Ureter (tissue), 1 donor: ENCODE measurements at regions not wholly inside any gene's neighbourhood (a gene's known extent, or its start where the extent isn't known, plus 50 kb on each side); places are given as distances from the start of the nearest gene placed in this dataset.

Experiments used
- DNase-seq: peaks from one replicate; pipeline ENCODE4 v3.0.0-alpha.2; 2020; ENCODE audit warnings: low spot score
- donor health status: DM: yes; HTN: yes; CAD: no.

GRCh38 chr6:81694855-81695254 lies 57.6 kb downstream of the TENT5A start:
- DNase-seq = no peak

- DNase-seq = no peak
Observed at GRCh38 chr6:81694207-81694606, 58.3 kb downstream of the TENT5A start.

GRCh38 chr6:81693266-81693665 lies 59.2 kb downstream of the TENT5A start:
- no peak for DNase-seq

GRCh38 chr6:81690073-81690472 lies 62.4 kb downstream of the TENT5A start:
- DNase-seq = no peak

- no peak for DNase-seq
Observed at GRCh38 chr6:81689580-81689979, 62.9 kb downstream of the TENT5A start.

GRCh38 chr6:81683912-81684311 lies 68.6 kb downstream of the TENT5A start:
- no peak for DNase-seq

GRCh38 chr6:81682858-81683620 lies 69.4 kb downstream of the TENT5A start:
- no peak for DNase-seq

GRCh38 chr6:81682235-81682795 lies 70.2 kb downstream of the TENT5A start:
- DNase-seq = no peak

GRCh38 chr6:81669445-81669844 lies 83.0 kb downstream of the TENT5A start:
- DNase-seq = no peak

- no peak for DNase-seq
Observed at GRCh38 chr6:81668615-81669047, 83.8 kb downstream of the TENT5A start.

- DNase-seq = no peak
Observed at GRCh38 chr6:81666481-81666880, 86.0 kb downstream of the TENT5A start.

GRCh38 chr6:81656231-81656630 lies 96.2 kb downstream of the TENT5A start:
- no peak for DNase-seq

GRCh38 chr6:81655696-81656095 lies 96.8 kb downstream of the TENT5A start:
- no peak for DNase-seq

- no peak for DNase-seq
Observed at GRCh38 chr6:81648502-81648901, 104.0 kb downstream of the TENT5A start.

GRCh38 chr6:81643156-81643555 lies 109.3 kb downstream of the TENT5A start:
- DNase-seq = no peak

- no peak for DNase-seq
Observed at GRCh38 chr6:81640891-81641290, 111.6 kb downstream of the TENT5A start.

- DNase-seq = no peak
Observed at GRCh38 chr6:81640126-81640525, 112.4 kb downstream of the TENT5A start.

GRCh38 chr6:81638366-81638765 lies 114.1 kb downstream of the TENT5A start:
- no peak for DNase-seq

- no peak for DNase-seq
Observed at GRCh38 chr6:81636930-81637568, 115.4 kb downstream of the TENT5A start.

GRCh38 chr6:81634155-81634880 lies 118.2 kb downstream of the TENT5A start:
- no peak for DNase-seq

GRCh38 chr6:81633391-81633790 lies 119.1 kb downstream of the TENT5A start:
- DNase-seq = no peak

GRCh38 chr6:81630719-81631118 lies 121.8 kb downstream of the TENT5A start:
- no peak for DNase-seq
